ENCODE measurements at regions not wholly inside any gene's neighbourhood (a gene's known extent, or its start where the extent isn't known, plus 50 kb on each side); places are given as distances from the start of the nearest gene placed in this dataset.

DNA sequence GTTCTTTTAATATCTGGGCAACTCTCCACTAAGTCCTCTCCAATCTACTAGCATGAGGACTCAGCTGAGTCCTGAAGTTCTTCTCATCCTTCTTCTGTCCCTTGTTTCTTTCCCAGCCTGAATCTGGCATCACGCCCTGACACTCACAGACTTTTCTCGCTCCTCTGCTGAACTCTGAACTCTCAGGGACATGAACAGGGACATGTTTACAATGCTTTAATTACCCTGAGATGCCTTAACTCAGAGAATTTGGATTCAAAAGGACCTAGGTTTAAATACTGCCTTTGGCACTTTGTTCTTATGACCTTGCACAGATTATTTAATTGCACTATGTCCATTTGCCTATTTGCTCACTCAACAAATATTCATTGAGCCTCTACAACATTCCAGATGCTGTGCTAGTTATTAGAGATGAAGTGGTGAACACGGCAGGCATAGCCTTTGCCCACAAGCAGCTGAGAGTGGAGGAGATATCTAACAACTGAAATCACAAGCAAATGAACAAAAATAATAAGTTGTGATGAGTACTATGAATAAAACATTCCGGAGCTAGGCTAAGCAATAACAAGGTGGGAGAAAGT is 106.0 kb downstream of the ADRB2 start (continued):
- no peak for TF ChIP-seq CTCF (IDR thresholded peaks at IDR 0.05; ENCODE audit: poor library complexity, severe bottlenecking)
- no peak for TF ChIP-seq EP300 (conservative IDR thresholded peaks at IDR 0.05; ENCODE audit: poor library complexity, severe bottlenecking)

DNA sequence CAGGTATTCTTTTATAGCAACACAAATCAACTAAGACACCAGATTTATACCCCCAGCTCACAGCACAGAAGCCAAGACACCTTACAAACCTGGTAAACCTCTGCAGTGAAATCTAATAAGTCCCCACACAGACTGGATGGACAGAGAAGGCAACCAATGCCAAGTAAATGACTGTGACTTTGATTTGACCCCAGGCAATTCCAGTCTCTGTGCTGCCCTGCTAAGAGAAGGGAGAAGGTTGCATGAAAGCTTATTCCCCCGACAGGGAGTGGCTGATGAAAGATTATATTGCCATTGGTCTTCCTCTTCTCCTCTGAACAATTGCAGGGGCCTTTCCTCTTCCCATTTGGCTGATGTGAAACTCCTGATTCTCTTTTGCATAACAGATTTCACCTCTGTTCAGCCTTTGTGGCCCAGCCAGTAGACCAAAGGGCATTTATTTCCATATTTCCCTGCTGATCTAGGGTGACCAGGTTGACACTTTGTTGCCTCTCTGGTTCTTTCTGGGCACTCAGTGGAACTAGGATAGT is 107.6 kb downstream of the ADRB2 start:
- Histone ChIP-seq H3K9me3 (ENCODE audit: low read length) (no peaks in the 10 kb centered on the region), H4K20me1 (ENCODE audit: insufficient read depth) (no peaks in the 10 kb centered on the region), H3K4me3 (ENCODE audit: low read length) (no peak overlapping the region), H3K36me3 (ENCODE audit: insufficient read depth, low read length) (no peaks in the 10 kb centered on the region), H3K9me2 (ENCODE audit: insufficient read depth, low read length) (no peaks in the 10 kb centered on the region), H3K27me3 (ENCODE audit: insufficient read depth, low read depth, low read length) (no peaks in the 10 kb centered on the region), H3K27ac (ENCODE audit: low read length) (no peak overlapping the region), H3F3A (ENCODE audit: insufficient read depth, low read length, poor library complexity, severe bottlenecking) (no peaks in the 10 kb centered on the region), H3K4me2 (ENCODE audit: low read length) (no peak overlapping the region), H3K79me2 (replicated peaks; ENCODE audit: insufficient read depth, low read length) (no peaks in the 10 kb centered on the region), H3K9ac (ENCODE audit: low read length) (no peak overlapping the region), H2AFZ (ENCODE audit: low read depth, low read length) (no peak overlapping the region)
- TF ChIP-seq CTCF (IDR thresholded peaks at IDR 0.05; ENCODE audit: poor library complexity, severe bottlenecking) (no peak), EP300 (conservative IDR thresholded peaks at IDR 0.05; ENCODE audit: poor library complexity, severe bottlenecking) (no peak), POLR2AphosphoS5 (IDR thresholded peaks at IDR 0.05) (no peak), EZH2 (IDR thresholded peaks at IDR 0.05; ENCODE audit: borderline replicate concordance, insufficient read depth, low read length, poor library complexity, severe bottlenecking) (no peak), MXI1 (conservative IDR thresholded peaks at IDR 0.05; ENCODE audit: poor library complexity, severe bottlenecking) (no peak), TAF1 (IDR thresholded peaks at IDR 0.05; ENCODE audit: low read depth) (no peak), RAD21 (conservative IDR thresholded peaks at IDR 0.05) (no peak), SMC3 (conservative IDR thresholded peaks at IDR 0.05; ENCODE audit: poor library complexity) (no peak)
- TF ChIP-seq, protein P1, sequence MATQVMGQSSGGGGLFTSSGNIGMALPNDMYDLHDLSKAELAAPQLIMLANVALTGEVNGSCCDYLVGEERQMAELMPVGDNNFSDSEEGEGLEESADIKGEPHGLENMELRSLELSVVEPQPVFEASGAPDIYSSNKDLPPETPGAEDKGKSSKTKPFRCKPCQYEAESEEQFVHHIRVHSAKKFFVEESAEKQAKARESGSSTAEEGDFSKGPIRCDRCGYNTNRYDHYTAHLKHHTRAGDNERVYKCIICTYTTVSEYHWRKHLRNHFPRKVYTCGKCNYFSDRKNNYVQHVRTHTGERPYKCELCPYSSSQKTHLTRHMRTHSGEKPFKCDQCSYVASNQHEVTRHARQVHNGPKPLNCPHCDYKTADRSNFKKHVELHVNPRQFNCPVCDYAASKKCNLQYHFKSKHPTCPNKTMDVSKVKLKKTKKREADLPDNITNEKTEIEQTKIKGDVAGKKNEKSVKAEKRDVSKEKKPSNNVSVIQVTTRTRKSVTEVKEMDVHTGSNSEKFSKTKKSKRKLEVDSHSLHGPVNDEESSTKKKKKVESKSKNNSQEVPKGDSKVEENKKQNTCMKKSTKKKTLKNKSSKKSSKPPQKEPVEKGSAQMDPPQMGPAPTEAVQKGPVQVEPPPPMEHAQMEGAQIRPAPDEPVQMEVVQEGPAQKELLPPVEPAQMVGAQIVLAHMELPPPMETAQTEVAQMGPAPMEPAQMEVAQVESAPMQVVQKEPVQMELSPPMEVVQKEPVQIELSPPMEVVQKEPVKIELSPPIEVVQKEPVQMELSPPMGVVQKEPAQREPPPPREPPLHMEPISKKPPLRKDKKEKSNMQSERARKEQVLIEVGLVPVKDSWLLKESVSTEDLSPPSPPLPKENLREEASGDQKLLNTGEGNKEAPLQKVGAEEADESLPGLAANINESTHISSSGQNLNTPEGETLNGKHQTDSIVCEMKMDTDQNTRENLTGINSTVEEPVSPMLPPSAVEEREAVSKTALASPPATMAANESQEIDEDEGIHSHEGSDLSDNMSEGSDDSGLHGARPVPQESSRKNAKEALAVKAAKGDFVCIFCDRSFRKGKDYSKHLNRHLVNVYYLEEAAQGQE (IDR thresholded peaks at IDR 0.05; ENCODE audit: borderline replicate concordance): no peak
